HepG2 (cell line): ENCODE measurements at regions not wholly inside any gene's neighbourhood (a gene's known extent, or its start where the extent isn't known, plus 50 kb on each side); places are given as distances from the start of the nearest gene placed in this dataset.

Experiments used
- ATAC-seq: fragments of 200-7000 bp; cut with Tn5 transposase; 3 replicates; pipeline ENCODE4 v1.9.1; 2020; ENCODE audit warnings: mild to moderate bottlenecking, moderate library complexity
- BruUV-seq: library from RNA; stranded (reverse); fragments of 400-500 nt; replicated peaks from 2 replicates; lab custom pipeline; 2021; lab: Mats Ljungman, UMichigan
- CTCF ChIA-PET: fragments of 300-600 bp; formaldehyde crosslinking; extraction: SDS; loops from one replicate; lab custom pipeline; 2021; ENCODE audit warnings: low total read pairs, inconsistent platforms, low intra/inter-chr PET ratio; lab: Yijun Ruan, JAX
- POLR2A ChIA-PET: fragments of 350-600 bp; sonication (Branson Sonifier 250); formaldehyde crosslinking; loops from one replicate; lab custom pipeline; 2020; ENCODE audit warnings: antibody characterized with exemption, inconsistent platforms; lab: Yijun Ruan, JAX
- DNase-seq: peaks from one replicate; pipeline ENCODE4 v3.0.0-alpha.2; 2015; ENCODE audit warnings: low spot score
- FAIRE-seq: peaks from 3 replicates; lab custom pipeline; 2011; peaks lifted over from hg19 to GRCh38; lab: Jason Lieb, UNC
- H2AFZ ChIP-seq: one replicate; pipeline ENCODE4 v1.6.1; 2011; ENCODE audit warnings: low read length, inconsistent platforms
- H3K27ac ChIP-seq: fragments of 300-600 bp; 3 replicates; pipeline ENCODE4 v1.8.0; 2011; ENCODE audit warnings: mixed run types, mild to moderate bottlenecking, mixed read lengths, low read length, inconsistent platforms; ENCODE audit not compliant: insufficient read depth; ENCODE audit errors: extremely low read length
- H3K27me3 ChIP-seq, 2 experiments: fragments of 200-600 bp in 1 of 2; 2 replicates in 1 of 2; 3 replicates in 1 of 2; pipeline versions ENCODE4 v1.6.0 to v1.8.0; 2011; ENCODE audit warnings: low read length in 2 of 2, mild to moderate bottlenecking in 2 of 2, moderate library complexity in 2 of 2, inconsistent platforms in 1 of 2; ENCODE audit not compliant: insufficient read depth in 2 of 2, control insufficient read depth in 1 of 2
- H3K36me3 ChIP-seq, 2 experiments: fragments of 200-600 bp in 1 of 2; replicated peaks in 1 of 2; 2 replicates in 1 of 2; 3 replicates in 1 of 2; pipeline versions ENCODE4 v1.5.1 to v1.8.0; 2011; ENCODE audit warnings: low read length in 2 of 2, inconsistent platforms in 1 of 2; ENCODE audit not compliant: insufficient read depth in 2 of 2, control insufficient read depth in 1 of 2
- H3K4me1 ChIP-seq: 2 replicates; pipeline ENCODE4 v1.5.1; 2012; ENCODE audit warnings: low read length, inconsistent platforms; ENCODE audit not compliant: insufficient read depth
- H3K4me2 ChIP-seq: 2 replicates; pipeline ENCODE4 v1.6.0; 2011; ENCODE audit warnings: low read depth, low read length, inconsistent platforms
- H3K4me3 ChIP-seq, 3 experiments: fragments of 200-600 bp in 1 of 3; sonication (generic), shearing (Covaris generic) in 1 of 3; replicated peaks in 1 of 3; 2 replicates each; pipeline ENCODE4 v1.5.1; 2011 to 2016; ENCODE audit warnings: low read length in 3 of 3, inconsistent platforms in 2 of 3, low read depth in 2 of 3, mild to moderate bottlenecking in 2 of 3, control low read depth in 1 of 3, mixed read lengths in 1 of 3; ENCODE audit not compliant: insufficient read depth in 1 of 3
- H3K79me2 ChIP-seq: one replicate; pipeline ENCODE4 v1.6.1; 2011; ENCODE audit warnings: low read length, inconsistent platforms; ENCODE audit not compliant: insufficient read depth
- H3K9ac ChIP-seq: 2 replicates; pipeline ENCODE4 v1.6.0; 2011; ENCODE audit warnings: mild to moderate bottlenecking, low read depth, low read length, inconsistent platforms; ENCODE audit not compliant: insufficient read depth
- H3K9me3 ChIP-seq: 2 replicates; pipeline ENCODE4 v1.5.1; 2012; ENCODE audit warnings: mild to moderate bottlenecking, low read length
- H4K20me1 ChIP-seq: 2 replicates; pipeline ENCODE4 v1.6.0; 2011; ENCODE audit warnings: inconsistent platforms, mild to moderate bottlenecking, low read length, moderate library complexity; ENCODE audit not compliant: insufficient read depth
- EED ChIP-seq: sonication (generic); formaldehyde crosslinking; IDR thresholded peaks from 2 replicates; pipeline ENCODE4 v1.5.0; 2020; ENCODE audit warnings: mild to moderate bottlenecking, missing genetic modification reagents
- FIP1L1 ChIP-seq: fragments of 200-400 bp; formaldehyde crosslinking; IDR thresholded peaks from 2 replicates; pipeline ENCODE4 v1.6.1; 2018; ENCODE audit warnings: low read depth, mild to moderate bottlenecking, low read length, moderate library complexity, borderline replicate concordance; ENCODE audit not compliant: insufficient read depth
- KLF13 ChIP-seq: sonication (generic); formaldehyde crosslinking; IDR thresholded peaks from 2 replicates; pipeline ENCODE4 v1.4.0; 2020; ENCODE audit warnings: mild to moderate bottlenecking, missing genetic modification reagents
- MAF1 ChIP-seq: sonication (generic); formaldehyde crosslinking; IDR thresholded peaks from 2 replicates; pipeline ENCODE4 v1.5.0; 2020; ENCODE audit warnings: missing genetic modification reagents, borderline replicate concordance
- MLXIP ChIP-seq: sonication (generic); formaldehyde crosslinking; IDR thresholded peaks from 2 replicates; pipeline ENCODE4 v1.9.0; 2021; ENCODE audit warnings: missing genetic modification reagents, borderline replicate concordance
- NCOA5 ChIP-seq: sonication (generic); formaldehyde crosslinking; IDR thresholded peaks from 2 replicates; pipeline ENCODE4 v1.4.0; 2020; ENCODE audit warnings: missing genetic modification reagents
- ONECUT2 ChIP-seq: sonication (generic); formaldehyde crosslinking; IDR thresholded peaks from 2 replicates; pipeline ENCODE4 v1.4.0; 2020; ENCODE audit warnings: missing genetic modification reagents
- PLRG1 ChIP-seq: fragments of 450-650 bp; conservative IDR thresholded peaks from 2 replicates; pipeline ENCODE4 v1.6.1; 2016
- ZNF276 ChIP-seq: sonication (generic); formaldehyde crosslinking; IDR thresholded peaks from 2 replicates; pipeline ENCODE4 v1.4.0; 2020; ENCODE audit warnings: mild to moderate bottlenecking, low read depth, missing genetic modification reagents
- ZNF3 ChIP-seq: IDR thresholded peaks from 2 replicates; pipeline ENCODE4 v1.7.0; 2017; ENCODE audit warnings: inconsistent platforms
- ZNF367 ChIP-seq: sonication (generic); formaldehyde crosslinking; IDR thresholded peaks from 2 replicates; pipeline ENCODE4 v1.4.0; 2020; ENCODE audit warnings: missing genetic modification reagents, borderline replicate concordance
- ZNF564 ChIP-seq: sonication (generic); formaldehyde crosslinking; IDR thresholded peaks from 2 replicates; pipeline ENCODE4 v1.8.1; 2023; ENCODE audit warnings: mild to moderate bottlenecking, missing genetic modification reagents
- WGBS: methylation state at CpG from one replicate; pipeline ENCODE4 v1.1.6; 2017; ENCODE audit warnings: low lambda C conversion rate; 5-methylcytosine and 5-hydroxymethylcytosine counted together
- in situ Hi-C: cut with HindIII; loops from 2 replicates; pipeline ENCODE4 v1.10.0; 2017; ENCODE audit warnings: low pct_unique_long_range_greater_than_20kb; ENCODE audit not compliant: extremely low pct_ligation_motif_present
- intact Hi-C: fragments of 100-400 bp; cut with micrococcal nuclease; formaldehyde crosslinking; loops from one replicate; pipeline ENCODE4 v1.10.0; 2022; ENCODE audit not compliant: unreplicated experiment
- TF ChIP-seq, protein P1 (sequence below): sonication (generic); formaldehyde crosslinking; conservative IDR thresholded peaks from 2 replicates; pipeline ENCODE4 v1.8.0; 2022; ENCODE audit warnings: missing genetic modification reagents
- TF ChIP-seq, protein P2 (sequence below), 2 experiments: IDR thresholded peaks; 2 replicates each; pipeline ENCODE4 v1.6.1; 2011 to 2012; ENCODE audit warnings: low read length in 2 of 2, borderline replicate concordance in 1 of 2, low read depth in 1 of 2, mild to moderate bottlenecking in 1 of 2, moderate library complexity in 1 of 2

GRCh38 chr13:40179445-40180281 is 486.8 kb downstream of the FOXO1 start:
- H3K79me2 ChIP-seq: no peaks in the 10 kb centered on the region
- 8% methylated on average over 3 of the region's 3 CpGs for WGBS
- no peak for TF ChIP-seq PLRG1
- TF ChIP-seq FIP1L1: no peak
- no peak for TF ChIP-seq MLXIP (CRISPR knock-in tag)
- TF ChIP-seq NCOA5 (CRISPR knock-in tag): no peak
- TF ChIP-seq ZNF367 (CRISPR knock-in tag): no peak
- TF ChIP-seq KLF13: no peak
- TF ChIP-seq, protein P1, sequence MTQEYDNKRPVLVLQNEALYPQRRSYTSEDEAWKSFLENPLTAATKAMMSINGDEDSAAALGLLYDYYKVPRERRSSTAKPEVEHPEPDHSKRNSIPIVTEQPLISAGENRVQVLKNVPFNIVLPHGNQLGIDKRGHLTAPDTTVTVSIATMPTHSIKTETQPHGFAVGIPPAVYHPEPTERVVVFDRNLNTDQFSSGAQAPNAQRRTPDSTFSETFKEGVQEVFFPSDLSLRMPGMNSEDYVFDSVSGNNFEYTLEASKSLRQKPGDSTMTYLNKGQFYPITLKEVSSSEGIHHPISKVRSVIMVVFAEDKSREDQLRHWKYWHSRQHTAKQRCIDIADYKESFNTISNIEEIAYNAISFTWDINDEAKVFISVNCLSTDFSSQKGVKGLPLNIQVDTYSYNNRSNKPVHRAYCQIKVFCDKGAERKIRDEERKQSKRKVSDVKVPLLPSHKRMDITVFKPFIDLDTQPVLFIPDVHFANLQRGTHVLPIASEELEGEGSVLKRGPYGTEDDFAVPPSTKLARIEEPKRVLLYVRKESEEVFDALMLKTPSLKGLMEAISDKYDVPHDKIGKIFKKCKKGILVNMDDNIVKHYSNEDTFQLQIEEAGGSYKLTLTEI (CRISPR knock-in tag): no peak
- no peak for TF ChIP-seq ONECUT2 (CRISPR knock-in tag)
- TF ChIP-seq EED (CRISPR knock-in tag): no peak
- TF ChIP-seq MAF1 (CRISPR knock-in tag): no peak
- no peak for TF ChIP-seq ZNF564 (CRISPR knock-in tag)
- TF ChIP-seq, protein P2, sequence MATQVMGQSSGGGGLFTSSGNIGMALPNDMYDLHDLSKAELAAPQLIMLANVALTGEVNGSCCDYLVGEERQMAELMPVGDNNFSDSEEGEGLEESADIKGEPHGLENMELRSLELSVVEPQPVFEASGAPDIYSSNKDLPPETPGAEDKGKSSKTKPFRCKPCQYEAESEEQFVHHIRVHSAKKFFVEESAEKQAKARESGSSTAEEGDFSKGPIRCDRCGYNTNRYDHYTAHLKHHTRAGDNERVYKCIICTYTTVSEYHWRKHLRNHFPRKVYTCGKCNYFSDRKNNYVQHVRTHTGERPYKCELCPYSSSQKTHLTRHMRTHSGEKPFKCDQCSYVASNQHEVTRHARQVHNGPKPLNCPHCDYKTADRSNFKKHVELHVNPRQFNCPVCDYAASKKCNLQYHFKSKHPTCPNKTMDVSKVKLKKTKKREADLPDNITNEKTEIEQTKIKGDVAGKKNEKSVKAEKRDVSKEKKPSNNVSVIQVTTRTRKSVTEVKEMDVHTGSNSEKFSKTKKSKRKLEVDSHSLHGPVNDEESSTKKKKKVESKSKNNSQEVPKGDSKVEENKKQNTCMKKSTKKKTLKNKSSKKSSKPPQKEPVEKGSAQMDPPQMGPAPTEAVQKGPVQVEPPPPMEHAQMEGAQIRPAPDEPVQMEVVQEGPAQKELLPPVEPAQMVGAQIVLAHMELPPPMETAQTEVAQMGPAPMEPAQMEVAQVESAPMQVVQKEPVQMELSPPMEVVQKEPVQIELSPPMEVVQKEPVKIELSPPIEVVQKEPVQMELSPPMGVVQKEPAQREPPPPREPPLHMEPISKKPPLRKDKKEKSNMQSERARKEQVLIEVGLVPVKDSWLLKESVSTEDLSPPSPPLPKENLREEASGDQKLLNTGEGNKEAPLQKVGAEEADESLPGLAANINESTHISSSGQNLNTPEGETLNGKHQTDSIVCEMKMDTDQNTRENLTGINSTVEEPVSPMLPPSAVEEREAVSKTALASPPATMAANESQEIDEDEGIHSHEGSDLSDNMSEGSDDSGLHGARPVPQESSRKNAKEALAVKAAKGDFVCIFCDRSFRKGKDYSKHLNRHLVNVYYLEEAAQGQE (IDR thresholded peaks at IDR 0.05; ENCODE audit: borderline replicate concordance in 1 of 2, low read depth in 1 of 2, low read length in 2 of 2): no peak
- no peak for TF ChIP-seq ZNF276 (CRISPR knock-in tag)
- no peak for TF ChIP-seq ZNF3 (CRISPR knock-in tag)

More at GRCh38 chr13:40179445-40180281, 486.8 kb downstream of the FOXO1 start:
- in situ Hi-C loops: no loop called here
- no peaks in the 10 kb centered on the region for H4K20me1 ChIP-seq
- no peaks in the 10 kb centered on the region for H3K36me3 ChIP-seq
- ATAC-seq (no peak), FAIRE-seq (no peak), DNase-seq (no peak)
- ChIA-PET POLR2A (no interaction called here), CTCF (no interaction called here)
- BruUV-seq: no TSS peak
- no peak overlapping the region for H3K4me2 ChIP-seq
- no peaks in the 10 kb centered on the region for H3K9me3 ChIP-seq
- no peak overlapping the region for H2AFZ ChIP-seq
- peaks cover 0 to 7% of the 10 kb centered on the region in 2 experiments; a peak in 1 of 5 replicates for H3K27me3 ChIP-seq
- no peak overlapping the region for H3K9ac ChIP-seq
- intact Hi-C loops: no loop called here
- peaks cover 8% of the 10 kb centered on the region for H3K4me1 ChIP-seq
- H3K27ac ChIP-seq: no peak overlapping the region
- H3K4me3 ChIP-seq: no peak overlapping the region
